ENCODE measurements at regions not wholly inside any gene's neighbourhood (a gene's known extent, or its start where the extent isn't known, plus 50 kb on each side); places are given as distances from the start of the nearest gene placed in this dataset.

DNA sequence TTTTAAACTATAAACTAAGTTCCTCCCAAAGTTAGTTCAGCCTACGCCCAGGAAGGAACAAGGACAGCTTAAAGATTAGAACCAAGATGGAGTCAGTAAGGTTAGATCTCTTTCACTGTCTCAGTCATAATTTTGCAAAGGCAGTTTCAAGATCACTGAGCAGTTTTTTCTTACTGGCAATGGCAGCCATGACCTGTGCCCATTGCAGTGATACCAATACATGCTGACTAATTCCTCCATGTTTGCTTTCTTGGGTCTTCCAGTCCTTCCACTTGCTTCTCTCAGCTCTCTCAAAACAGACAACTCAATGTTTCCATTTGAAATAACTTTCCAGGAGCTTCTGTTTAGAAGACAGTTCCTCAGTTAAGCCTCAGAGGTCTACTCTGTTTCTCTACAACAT is 79.5 kb downstream of the PCDH18 start:
- DNase-seq = no peak
- TF ChIP-seq, protein P1, sequence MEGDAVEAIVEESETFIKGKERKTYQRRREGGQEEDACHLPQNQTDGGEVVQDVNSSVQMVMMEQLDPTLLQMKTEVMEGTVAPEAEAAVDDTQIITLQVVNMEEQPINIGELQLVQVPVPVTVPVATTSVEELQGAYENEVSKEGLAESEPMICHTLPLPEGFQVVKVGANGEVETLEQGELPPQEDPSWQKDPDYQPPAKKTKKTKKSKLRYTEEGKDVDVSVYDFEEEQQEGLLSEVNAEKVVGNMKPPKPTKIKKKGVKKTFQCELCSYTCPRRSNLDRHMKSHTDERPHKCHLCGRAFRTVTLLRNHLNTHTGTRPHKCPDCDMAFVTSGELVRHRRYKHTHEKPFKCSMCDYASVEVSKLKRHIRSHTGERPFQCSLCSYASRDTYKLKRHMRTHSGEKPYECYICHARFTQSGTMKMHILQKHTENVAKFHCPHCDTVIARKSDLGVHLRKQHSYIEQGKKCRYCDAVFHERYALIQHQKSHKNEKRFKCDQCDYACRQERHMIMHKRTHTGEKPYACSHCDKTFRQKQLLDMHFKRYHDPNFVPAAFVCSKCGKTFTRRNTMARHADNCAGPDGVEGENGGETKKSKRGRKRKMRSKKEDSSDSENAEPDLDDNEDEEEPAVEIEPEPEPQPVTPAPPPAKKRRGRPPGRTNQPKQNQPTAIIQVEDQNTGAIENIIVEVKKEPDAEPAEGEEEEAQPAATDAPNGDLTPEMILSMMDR (IDR thresholded peaks at IDR 0.05) = no peak
- Histone ChIP-seq H3K27me3 (no peaks in the 10 kb centered on the region), H3K9me3 (no peaks in the 10 kb centered on the region), H3K4me1 (no peaks in the 10 kb centered on the region), H3K27ac (no peak overlapping the region), H3K4me3 (no peak overlapping the region), H3K36me3 (no peaks in the 10 kb centered on the region)
- intact Hi-C loops (cut with DNase I) = no loop called here
- ATAC-seq = no peak

DNA sequence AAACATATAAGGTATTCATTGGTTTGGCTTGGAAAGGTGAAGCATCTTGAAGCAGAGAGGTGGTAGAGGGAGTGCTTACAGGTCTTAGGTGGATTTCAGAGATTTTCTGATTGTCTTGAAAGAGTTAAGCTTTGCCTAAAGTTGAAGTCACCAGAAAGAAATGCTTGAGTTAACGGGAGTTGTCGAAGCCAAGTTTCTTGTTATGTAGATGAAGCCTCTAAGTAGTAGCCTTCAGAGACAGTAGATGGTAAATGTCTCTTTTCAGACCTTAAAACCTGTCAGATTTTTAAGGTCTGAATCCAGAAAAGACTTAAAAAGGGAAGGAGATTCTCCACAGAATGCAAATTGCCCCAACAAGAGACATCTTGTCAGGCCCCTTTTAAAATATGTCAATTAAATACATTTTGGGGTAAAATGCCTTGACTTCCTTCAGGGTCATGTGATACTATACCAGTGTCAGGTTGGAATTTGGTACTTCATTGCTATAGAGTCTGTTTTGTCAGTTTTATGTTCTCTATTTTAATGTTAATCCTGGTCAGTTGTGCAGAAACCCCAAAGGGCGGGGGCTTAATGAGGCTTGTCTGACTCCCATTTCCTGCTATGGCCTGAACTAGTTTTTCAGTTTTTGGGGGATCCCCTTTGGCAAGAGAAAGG is 81.0 kb downstream of the PCDH18 start:
- TF ChIP-seq, protein P1 (IDR thresholded peaks at IDR 0.05) = no peak
- DNase-seq (no peak), ATAC-seq (no peak)
- Histone ChIP-seq H3K9me3 (no peaks in the 10 kb centered on the region), H3K36me3 (no peaks in the 10 kb centered on the region), H3K4me3 (no peak overlapping the region), H3K4me1 (no peaks in the 10 kb centered on the region), H3K27me3 (no peaks in the 10 kb centered on the region), H3K27ac (no peak overlapping the region)
- intact Hi-C loops (cut with DNase I) = no loop called here

DNA sequence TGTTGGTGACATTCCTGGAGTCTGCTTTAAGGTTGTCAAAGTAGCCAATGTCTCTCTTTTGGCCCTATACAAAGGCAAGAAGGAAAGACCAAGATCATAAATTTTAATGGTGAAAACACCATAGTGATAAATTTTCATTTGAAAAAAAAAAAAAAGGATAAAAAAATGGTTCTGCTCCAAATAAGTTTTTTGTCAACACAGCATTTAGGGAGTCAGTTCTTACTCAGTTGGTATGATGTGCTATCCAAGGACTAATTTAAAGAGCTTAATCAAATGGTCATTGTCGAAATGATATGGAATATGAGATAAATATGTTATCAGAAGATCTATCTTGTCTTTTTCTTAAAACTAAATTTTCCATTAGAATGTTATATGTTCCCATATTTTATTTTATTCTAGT is 83.9 kb downstream of the PCDH18 start:
- TF ChIP-seq, protein P1 (IDR thresholded peaks at IDR 0.05) = no peak
- H3K4me3 ChIP-seq = no peak overlapping the region
- H3K36me3 ChIP-seq = no peaks in the 10 kb centered on the region
- ATAC-seq (no peak), DNase-seq (no peak)
- no peaks in the 10 kb centered on the region for H3K4me1 ChIP-seq
- intact Hi-C loops (cut with DNase I) = no loop called here
- H3K9me3 ChIP-seq = no peaks in the 10 kb centered on the region
- no peak overlapping the region for H3K27ac ChIP-seq
- no peaks in the 10 kb centered on the region for H3K27me3 ChIP-seq

DNA sequence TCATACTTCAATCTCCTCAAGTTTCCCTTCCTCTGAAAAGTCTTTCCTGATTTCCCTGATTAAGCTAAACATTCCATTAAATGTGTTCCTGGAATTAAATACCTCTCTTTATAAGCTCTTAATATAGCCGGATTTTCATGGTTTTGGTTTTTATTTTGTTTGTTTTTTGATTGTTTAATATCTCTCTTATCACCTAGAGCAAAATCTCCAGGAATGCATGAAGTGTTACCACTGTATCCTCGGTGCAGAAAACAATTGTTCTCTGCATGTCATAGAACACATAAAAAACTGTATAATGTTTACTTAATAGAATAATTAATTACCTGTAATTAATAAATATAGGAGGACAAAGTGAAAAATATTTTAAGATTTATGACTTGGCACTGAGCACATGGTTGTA is 86.2 kb downstream of the PCDH18 start:
- TF ChIP-seq, protein P1 (IDR thresholded peaks at IDR 0.05) = no peak
- H3K4me1 ChIP-seq = no peaks in the 10 kb centered on the region

DNA sequence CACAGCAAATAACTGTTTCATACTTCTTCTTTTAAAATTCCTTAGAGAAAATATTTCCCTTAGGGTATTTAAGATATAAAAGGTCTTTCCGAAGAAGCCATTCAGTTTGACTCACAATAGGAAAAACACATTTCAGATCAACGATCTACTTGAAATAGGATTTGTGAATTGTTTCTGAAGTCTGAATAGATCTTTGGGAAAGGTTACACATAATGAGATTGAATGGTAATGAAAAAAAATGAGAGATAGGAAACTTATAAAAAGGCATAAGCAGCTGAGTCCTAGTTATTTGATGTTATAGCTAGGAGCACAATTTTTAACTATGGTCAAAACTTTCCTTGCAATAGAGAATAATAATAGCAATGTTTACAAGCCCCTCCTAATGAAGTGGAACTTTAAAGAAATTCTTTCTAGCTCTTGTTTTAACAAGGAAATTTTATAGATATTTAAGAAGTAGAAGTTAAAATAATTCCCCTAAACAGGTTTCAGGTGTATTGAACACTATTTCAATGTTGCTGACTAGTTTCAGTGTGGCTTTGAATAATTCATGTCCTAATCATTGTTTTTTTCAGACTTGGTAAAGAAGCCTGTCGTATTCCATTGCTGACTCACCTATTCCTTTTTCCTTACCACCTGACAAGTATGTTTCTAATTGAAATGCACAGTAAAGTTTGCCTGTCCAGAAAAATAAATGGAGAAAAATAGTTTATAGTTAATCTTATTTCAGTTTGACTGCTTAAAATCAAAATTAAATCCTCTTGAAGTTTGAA is 89.1 kb downstream of the PCDH18 start:
- Histone ChIP-seq H3K4me3 (no peak overlapping the region), H3K36me3 (no peaks in the 10 kb centered on the region), H3K27ac (no peak overlapping the region), H3K27me3 (no peaks in the 10 kb centered on the region), H3K9me3 (no peaks in the 10 kb centered on the region), H3K4me1 (no peaks in the 10 kb centered on the region)
- DNase-seq (no peak), ATAC-seq (no peak)
- intact Hi-C loops (cut with DNase I) = no loop called here
- TF ChIP-seq, protein P1 (IDR thresholded peaks at IDR 0.05) = no peak

More for the DNA sequence above, 86.2 kb downstream of the PCDH18 start:
- Histone ChIP-seq H3K27me3 (no peaks in the 10 kb centered on the region), H3K9me3 (no peaks in the 10 kb centered on the region), H3K4me3 (no peak overlapping the region), H3K27ac (no peak overlapping the region), H3K36me3 (no peaks in the 10 kb centered on the region)
- ATAC-seq = no peak
- DNase-seq = no peak
- intact Hi-C loops (cut with DNase I) = no loop called here

All from upper lobe of right lung (tissue), 1 donor.